NCI-H2196 (cell line): ENCODE measurements at regions not wholly inside any gene's neighbourhood (a gene's known extent, or its start where the extent isn't known, plus 50 kb on each side); places are given as distances from the start of the nearest gene placed in this dataset.

ENCODE experiments used
- DNase-seq: peaks from one replicate; lab custom pipeline; 2025; ENCODE audit not compliant: unreplicated experiment; lab: John Stamatoyannopoulos, UW

DNA sequence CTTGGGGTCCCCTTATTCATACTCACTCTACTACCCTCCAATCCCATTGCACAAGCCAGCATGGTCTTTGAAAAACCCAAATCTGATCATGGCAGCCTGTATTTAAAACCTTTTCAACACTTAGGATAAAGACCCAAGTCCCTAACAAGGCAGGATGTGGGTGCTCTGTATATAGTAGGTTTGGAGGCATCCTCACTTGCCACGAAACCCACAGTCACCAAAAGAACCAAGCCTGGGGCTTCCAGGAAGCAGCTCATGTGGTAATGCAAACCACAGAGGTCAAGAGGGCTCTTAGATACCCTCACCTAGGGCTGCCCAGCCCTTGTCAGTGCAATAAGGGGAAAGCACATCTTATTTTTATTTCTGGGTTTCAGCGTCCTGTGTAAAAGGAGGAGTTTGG lies 218.6 kb upstream of the ASIC2 start:
- DNase-seq: no peak

DNA sequence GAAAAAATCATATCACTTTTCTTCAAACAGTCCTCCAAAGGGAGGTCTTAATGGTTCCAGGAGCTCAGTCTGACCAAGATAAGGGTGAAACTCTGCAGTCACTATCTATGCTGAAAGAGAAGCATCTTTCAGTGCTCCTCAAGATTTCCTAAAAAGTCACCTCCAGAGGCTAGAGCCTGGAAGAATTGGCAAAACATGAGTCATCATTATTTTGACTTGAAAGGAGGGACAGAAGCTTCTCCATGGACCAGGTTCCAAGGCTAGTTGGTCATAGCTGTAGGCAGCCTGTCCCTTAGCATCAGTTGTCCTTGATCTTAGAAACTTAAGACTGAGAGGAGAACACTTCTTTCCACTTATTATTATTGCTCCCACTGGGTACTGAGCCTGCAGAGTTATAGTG lies 219.0 kb upstream of the ASIC2 start:
- DNase-seq: no peak

DNA sequence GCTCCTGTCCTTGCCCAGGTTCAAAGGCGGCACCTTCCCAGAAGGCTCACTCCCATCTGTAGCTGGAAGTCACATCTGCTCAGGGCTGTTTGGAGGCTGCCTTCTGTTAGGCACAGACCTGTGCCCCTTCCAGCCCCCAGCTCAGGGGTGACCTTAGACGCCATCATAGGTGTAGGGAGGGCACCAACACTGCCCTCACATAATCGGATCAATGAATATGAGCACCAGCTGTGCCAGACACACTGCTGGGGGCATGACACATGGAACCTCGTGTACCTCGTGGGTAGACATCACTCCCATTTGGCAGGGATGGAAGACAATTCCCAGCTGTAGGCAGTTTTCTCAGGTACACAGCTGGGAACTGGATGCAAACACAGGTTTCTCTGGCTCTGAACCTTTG lies 220.7 kb upstream of the ASIC2 start:
- DNase-seq: no peak

DNA sequence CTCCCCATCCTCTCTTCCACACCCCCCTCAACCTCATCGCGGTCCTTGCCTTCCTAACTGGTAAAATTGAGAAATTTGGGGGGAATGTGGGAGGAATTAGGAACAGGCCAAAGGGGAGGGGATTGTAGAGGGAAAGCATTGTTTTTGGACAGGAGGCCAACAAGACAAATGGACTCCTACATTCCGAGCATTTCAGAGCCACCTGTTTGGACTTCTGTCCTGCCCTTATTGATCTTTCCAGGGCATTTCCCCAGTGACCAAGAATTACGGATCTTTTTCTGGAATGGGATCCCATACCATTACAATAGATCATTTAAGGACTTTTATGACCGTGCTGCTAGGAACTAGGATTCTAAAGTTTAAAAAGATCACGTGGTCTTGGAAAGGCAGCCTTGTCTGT lies 221.3 kb upstream of the ASIC2 start:
- DNase-seq: no peak

DNA sequence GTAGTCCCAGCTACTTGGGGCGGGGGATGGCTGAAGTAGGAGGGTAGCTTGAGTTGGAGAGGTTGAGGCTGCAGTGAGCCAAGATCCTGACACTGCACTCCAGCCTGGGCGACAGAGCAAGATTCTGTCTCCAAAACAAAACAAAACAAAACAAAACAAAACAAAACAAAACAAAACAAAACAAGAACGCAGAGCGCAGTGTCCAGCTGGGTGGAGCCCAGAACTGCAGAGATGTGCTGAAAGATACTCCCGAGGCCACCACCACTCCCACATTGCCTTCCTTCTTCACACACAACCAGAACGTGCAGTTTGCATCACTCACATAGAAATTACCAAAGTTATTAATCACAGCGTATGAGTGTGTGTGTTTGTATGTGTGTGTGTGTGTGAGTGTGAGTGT lies 222.9 kb upstream of the ASIC2 start:
- DNase-seq: no peak

DNA sequence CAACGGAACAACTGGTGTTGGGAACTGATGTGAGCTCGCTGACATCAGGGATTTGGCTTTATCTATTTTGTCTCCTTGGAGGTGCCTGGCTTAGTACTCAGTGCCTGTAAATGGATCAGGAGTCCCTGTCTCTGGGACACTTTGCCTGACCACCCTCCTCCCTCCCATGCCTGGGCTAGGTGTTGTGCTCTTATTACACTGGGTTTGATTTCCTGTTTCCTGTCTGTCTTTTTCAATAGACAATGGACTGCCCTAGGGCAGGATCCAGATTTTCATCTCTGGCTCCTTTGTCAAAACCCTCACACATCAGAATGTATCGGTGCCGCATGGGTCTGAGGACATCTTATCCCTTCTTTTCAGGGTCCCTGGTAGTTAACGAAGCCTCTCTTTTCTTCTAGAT lies 223.6 kb upstream of the ASIC2 start:
- DNase-seq: no peak

DNA sequence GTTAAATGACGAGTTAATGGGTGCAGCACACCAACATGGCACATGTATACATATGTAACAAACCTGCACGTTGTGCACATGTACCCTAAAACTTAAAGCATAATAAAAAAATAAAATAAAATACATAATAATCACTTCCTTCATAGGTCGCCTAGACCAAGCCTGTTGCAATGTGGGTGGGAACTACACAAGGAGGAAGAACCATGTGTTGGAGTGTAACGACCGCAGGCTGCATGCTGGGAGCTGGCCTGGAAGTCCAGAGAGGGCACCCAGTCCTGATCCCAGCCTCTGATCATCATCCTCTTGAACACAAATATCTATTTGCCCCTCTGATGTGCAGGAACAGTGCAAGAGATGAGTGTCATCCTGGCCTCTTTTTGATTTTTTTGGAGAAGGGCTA lies 224.7 kb upstream of the ASIC2 start:
- DNase-seq: no peak

DNA sequence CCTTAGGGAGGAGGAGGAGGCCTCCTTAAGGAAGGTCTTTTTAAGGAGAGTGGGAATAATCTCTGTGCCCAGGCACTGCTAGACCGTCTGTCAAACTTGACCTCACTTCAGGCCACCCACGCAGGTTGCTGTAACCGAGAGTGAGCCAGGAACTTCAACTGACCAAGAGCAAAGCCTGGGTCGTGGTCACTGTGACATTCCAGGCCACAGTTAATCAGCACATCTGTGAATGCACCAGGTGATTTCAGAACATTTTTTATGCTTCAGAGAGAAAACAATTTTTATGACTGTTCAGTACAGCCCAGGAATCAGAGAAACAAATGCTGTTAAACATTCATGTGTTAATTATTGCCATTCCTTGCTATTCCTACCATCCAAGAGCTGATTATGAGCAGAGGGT lies 226.6 kb upstream of the ASIC2 start:
- DNase-seq: no peak

DNA sequence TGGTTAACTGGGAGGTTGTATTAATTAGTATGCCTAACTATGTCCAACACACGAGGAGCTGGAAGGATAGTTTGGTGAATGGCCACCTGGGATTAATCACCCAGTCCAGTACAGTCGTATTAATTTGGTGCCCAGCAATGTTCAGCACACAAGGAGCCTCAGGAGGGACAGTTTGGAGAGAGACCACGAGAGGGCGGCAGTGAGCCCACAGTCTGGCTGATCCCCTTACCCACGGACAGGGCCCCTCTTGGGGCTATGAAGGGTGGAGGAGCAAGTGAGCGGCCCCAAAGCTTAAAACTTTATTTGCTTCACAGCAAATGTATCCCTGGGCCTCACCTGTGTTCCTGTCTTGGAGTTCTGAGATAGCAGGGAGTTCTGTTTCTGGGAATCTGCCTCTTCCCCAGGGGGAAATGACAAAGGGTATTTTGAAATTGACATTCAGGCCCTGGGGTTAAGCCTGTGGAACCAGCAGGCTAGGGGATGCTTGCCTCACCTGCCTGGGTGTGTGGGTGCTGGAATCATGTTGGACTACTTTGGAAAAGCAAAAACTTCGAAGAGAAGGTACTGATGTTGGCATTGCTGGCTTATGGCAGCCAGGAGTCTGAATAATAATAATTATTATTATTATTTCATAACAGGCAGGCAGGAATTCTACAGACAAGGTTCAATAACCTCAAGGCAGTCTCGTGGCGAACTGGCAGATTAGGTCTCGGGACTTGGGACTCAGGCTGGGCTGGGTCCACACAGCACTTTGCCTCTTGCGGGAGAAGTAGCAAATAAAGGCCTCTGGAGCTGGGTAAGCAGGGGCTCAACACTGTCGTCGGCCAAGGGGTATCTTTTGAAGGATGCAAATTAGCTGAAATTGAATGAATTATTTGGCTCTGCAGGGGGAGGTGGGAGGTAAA lies 227.6 kb upstream of the ASIC2 start:
- DNase-seq: no peak

DNA sequence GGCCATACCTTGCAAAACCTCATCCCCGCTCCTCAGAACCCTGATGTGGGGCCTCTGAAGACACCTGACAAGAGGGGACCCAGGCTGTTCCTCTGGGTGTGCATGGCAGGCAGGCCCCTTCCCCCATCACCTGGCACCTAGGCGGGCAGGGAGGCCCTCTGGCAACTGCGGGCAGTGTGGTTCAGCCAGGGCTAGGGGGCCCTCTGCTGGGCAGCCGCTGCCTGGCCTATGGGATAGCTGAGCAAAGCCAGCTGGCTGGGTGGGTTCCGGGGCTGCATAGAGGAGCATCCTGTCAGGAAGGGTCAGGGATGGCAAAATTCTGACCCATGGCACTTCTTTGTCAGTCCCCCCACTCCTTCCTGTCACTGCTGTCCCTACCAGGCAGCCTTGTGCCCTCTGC lies 228.7 kb upstream of the ASIC2 start:
- no peak for DNase-seq

DNA sequence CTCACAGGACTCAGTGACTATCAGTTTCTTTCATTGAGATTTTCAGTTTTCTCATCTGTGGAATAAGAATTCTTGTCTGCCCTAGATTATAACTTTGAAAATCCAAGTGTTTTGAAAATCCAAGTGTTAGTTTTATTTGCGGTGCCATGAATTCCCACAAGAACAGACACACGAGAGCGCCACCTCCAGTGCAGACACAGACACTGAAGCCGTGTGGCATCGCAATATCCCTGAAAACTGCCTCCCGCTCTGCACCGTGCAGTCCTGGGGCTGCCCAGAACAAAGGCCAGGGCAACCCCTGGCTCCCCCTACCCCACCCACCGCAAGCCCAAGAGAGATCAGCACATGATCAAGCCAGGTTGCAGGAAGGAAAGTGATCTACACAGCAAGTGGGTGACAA lies 229.5 kb upstream of the ASIC2 start:
- no peak for DNase-seq

DNA sequence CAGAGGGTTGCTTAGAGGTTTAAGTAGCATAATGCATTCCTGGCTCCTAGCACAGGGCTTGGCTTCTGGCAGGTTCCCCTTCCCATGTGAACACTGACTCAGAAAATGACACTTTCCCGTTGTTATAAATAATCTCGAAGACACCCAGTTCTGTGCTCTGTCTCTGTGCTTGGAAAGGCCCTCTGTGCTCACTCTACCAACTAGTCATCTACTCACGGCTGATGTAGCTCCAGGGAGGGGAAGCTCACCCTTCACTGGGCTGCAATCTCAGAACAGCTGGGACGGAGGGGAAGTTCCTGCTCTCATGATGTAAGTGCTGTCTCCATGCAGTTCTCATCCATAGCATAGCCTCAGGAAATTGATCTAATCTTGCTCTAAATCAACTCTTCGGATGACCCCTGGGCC lies 230.5 kb upstream of the ASIC2 start:
- no peak for DNase-seq

DNA sequence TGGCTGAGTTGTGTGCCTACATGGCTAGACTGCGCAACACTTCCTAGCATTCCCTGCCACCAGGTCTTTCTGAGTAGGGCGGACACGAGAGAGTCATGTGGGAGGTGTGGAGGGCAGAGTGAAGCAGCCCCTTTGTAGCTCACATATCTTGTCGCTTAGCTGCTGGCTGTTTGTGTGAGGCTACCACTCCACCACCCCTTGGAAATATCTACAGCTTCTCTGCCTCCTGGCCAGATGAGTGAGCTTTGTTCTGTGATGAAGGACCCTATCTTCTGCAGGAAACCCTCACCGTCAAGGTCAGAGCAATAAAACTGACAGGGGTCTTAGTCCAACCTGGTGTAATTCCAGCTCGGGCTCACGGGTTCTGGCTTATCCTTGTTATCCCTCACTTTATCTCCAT lies 232.1 kb upstream of the ASIC2 start:
- no peak for DNase-seq

DNA sequence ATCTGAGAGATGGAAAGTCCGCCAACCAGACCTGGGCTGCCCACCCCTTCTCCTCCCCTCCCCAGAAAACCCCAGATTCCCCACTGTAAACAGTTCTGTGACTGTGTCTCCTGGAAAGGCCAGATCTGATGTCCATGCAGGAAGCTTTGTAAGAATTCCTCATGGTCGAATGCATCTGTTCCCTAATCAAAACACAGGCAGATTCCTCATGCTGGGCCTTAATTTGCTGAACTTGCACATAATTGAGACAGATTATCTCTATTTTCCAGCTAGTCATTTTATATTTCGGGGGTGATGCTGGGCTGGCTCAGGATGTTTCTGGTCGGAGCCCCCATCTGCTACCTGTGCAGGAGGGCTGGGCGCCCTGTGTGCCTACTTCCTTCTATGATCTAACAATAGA lies 233.6 kb upstream of the ASIC2 start:
- DNase-seq: no peak

DNA sequence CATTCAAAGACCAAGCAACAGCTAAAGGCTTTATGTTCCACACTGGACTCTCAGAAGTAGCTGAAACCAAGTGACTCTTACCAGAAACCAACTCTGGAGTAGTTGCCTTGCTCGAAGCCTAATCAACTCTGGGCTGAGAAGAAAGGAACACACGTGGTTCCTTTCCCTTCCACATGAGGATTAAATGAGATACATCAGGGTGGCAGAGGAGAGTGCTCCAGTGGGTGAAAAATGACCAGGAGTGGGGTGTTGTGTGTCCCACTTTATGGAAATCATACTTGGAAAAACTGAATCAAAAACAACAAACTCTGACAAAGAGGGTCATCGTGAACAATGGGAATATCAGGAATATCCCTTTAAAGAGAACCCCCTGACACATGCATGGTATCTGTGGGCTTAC lies 234.2 kb upstream of the ASIC2 start:
- no peak for DNase-seq

DNA sequence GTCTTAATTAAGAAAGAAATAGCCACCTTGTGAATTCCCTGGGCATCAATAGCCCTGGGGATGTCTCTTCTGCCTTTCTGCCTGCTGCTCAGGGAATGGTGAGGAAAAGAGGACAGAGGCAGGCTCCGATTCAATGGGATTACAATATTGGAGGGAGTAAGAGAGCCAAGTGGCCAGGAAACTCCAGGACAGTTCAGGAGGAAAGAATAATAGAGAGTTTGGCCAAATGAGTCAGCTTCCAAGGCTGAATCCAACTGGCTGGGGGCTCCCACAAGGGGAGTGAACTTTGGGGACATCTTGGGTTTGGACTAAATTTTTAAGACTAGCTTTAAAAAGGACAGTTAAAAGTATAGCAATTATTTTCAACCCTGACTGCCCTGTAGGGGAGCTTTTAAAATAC lies 235.8 kb upstream of the ASIC2 start:
- DNase-seq: no peak

DNA sequence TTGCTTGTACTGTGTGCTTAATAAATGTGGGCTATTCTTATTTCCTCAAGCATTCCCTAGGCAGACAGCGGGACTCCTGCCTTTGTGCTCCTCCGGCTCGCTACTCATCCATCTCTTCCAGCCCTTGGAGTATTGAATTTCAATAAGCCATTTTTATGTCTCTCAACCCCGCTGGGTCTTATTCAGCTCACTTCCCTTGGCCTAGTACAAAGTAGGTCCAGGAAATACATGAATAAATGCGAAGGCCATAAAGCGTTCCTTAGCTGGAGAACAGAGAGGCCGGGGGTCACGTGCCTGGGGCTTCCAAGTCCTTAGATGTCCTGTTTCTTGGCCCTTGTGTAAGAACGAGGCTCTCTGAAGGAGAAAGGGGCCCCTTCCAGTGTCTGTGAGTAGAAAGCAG lies 236.7 kb upstream of the ASIC2 start:
- DNase-seq: no peak

DNA sequence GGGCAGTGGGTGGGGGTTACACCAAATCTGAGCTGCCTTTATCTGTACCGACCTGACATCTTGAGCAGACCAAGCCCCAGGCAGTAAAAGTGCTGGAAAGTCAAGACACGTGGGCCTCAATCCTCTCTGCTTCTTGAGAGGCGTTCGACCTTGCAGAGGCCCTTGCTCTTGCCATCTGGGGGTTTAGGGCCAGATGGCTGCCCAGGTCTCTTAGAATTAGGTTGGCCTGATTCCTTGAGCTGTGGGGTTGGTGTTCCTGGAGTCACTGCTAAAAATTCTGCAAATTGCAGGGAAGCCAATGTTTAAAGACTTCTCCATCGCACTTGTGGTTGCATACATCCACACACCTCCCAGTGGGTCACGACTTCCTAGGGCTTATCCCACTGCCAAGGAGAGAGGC lies 238.2 kb upstream of the ASIC2 start:
- DNase-seq: no peak

DNA sequence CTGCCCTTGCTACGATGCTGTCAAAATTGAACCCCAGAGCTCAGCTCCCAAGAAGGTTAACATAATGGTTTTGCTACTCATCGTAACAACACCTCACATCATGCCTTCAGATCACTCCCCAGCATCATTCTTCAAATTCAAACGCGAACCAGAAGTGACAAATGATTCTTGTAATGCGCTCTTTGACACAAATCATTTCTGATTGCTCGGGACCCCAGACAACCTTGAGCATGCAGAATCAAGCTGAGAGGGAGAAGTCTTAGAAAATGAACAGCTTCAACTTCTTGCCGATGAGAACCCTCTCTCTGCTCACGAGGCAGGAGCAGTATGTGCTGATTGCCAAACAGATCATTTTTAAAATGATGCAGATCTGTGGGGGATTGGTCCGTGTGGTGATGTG lies 241.0 kb upstream of the ASIC2 start:
- no peak for DNase-seq

DNA sequence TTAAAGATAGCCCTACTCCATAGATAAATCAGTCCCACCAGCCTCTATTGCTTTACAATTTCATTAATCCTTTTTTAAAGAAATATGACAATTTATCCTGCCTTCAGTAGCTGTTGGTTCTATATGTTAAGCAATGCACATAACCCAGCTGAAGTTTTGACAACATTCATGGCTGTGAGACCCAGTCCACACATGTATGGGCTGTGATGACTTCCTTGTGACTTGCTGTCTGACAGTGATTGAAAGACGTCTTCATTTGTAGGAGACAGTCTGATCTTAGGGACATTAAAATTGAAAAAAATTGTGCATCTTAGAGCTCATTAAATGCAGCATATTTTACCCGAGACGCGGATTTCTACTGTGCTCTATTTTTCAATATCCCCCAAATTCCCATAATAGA lies 252.0 kb upstream of the ASIC2 start:
- DNase-seq: no peak

DNA sequence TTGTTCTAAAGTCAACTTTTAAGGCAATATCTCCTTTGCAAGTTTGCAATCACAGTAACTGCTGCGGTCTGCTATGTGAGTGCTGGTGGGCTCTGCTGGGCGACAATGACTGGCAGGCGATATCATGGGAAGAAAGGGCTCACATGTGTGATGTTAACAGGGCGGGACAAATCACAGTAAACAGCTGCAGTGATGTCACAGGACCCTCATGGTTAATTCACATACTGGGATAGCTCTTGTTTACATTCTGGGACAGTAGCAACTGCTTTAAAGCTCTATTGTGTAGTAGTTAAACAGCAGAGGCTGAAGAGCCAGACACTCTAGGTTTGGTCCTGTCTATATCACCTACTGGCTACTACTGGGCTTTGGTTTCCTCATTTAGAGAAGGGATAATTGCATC lies 257.2 kb upstream of the ASIC2 start:
- no peak for DNase-seq

DNA sequence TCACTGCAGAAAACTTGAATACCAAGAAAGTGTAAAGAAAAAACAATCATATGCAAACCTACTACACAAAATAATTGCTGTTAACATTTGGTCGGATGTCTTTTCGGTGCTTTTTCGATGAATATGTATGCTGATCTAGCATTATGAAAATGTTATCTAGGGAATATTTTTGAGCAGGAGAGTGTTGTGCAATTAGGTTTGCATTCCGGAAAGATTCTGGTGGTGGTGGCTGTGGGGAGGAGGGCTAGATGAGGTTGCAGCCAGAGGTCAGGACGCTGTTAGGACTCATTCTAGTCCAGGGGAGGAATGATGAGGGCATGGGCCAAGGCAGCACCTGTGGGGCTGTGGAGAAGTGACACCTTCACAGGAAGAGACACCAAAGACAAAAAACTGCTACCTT lies 258.0 kb upstream of the ASIC2 start:
- DNase-seq: no peak

DNA sequence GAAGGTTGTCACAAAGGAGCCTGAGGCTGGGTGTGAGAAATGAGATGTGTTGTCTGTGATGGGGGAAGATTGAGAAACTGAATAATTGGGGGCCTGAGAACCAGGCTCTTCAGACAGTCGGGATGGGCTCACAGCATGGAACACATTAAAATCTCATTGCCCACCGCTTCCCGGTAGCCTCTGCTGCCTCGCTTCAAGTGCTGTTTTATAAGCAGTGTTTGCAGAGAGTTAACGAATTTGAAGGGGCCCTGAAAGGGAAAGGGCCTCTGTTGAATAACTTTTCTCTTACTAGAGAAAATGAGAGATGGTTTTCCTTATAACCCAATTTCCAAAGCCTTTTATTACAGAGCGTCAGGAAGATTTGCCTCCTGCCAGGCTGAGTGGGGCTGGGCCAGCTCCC lies 258.8 kb upstream of the ASIC2 start:
- DNase-seq: no peak
